Activated naive CD4-positive, alpha-beta T cell treated with anti-CD3 and anti-CD28 coated beads for 36 hours (primary cell): ENCODE measurements at regions not wholly inside any gene's neighbourhood (a gene's known extent, or its start where the extent isn't known, plus 50 kb on each side); places are given as distances from the start of the nearest gene placed in this dataset.
"Not testable (repeated sequence)": the region's sequence is repeated elsewhere in the genome, so short reads cannot be mapped to it uniquely, and the experiment has no call there.

Source experiments
- CTCF ChIA-PET: fragments of 350-600 bp; sonication (Branson Sonifier 250); formaldehyde crosslinking; loops from one replicate; lab custom pipeline; 2021; ENCODE audit warnings: antibody characterized with exemption; lab: Charles Lee
- DNase-seq: peaks from one replicate; pipeline ENCODE4 v3.0.0-alpha.2; 2020
- H3K27ac Mint-ChIP-seq: one replicate; pipeline ENCODE4 v1.8.0; 2021; ENCODE audit warnings: mild to moderate bottlenecking, mixed read lengths
- H3K27me3 Mint-ChIP-seq: one replicate; pipeline ENCODE4 v1.8.0; 2021; ENCODE audit warnings: low read depth, mixed read lengths
- H3K36me3 Mint-ChIP-seq: one replicate; pipeline ENCODE4 v1.8.0; 2021; ENCODE audit warnings: low read depth, mixed read lengths
- H3K4me1 Mint-ChIP-seq: one replicate; pipeline ENCODE4 v1.8.0; 2021; ENCODE audit warnings: low read depth, mixed read lengths
- H3K4me3 Mint-ChIP-seq: one replicate; pipeline ENCODE4 v1.8.0; 2021; ENCODE audit warnings: mild to moderate bottlenecking, moderate library complexity, mixed read lengths
- H3K9me3 Mint-ChIP-seq: one replicate; pipeline ENCODE4 v1.8.0; 2021; ENCODE audit warnings: mixed read lengths
- intact Hi-C: fragments of 100-400 bp; cut with micrococcal nuclease; formaldehyde crosslinking; loops from one replicate; pipeline ENCODE4 v1.15.1; 2023

DNA sequence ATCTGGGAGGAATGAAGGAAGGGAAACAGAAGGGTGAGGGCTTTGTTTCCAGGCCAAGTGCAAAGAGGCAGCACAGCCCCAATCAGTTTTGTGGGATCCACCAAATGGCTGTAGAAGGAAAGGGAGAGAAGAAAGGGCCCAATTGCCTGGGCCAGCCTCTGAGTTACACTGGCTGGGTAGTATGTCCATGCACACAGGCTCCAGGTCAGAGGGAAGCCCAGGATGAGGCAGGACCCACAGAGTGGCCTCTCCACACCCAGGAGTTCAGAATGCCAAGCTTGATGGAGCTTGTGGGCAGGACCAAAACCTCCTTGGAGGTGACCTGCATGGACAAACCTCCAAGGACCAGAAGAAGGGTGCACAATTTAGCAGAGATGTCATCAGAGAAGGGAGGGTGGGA, 178.2 kb upstream of the TSHZ3 start:
- CTCF ChIA-PET = no interaction called here

DNA sequence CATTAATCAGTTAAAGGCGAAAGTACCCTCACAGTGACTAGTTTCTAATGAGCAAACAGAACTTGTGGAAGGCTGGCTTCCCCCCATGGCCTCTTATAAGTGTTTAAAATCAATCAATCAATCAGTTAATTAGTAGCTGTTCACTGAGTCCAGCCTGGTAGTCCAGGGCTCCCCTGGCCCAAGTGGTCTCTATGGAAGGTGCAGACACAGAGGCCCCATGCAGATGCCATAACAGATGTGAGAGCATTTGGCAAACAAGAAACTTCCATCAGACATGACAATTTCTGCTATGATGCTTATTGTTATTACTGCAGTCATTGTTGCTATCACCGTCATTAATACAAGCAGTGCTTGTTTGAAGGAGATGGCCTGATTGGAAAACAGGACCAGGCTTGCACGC, 179.0 kb upstream of the TSHZ3 start:
- DNase-seq = no peak
- Mint-ChIP-seq H3K9me3 (peaks cover 15% of the 10 kb centered on the region), H3K4me1 (no peaks in the 10 kb centered on the region), H3K36me3 (no peaks in the 10 kb centered on the region), H3K4me3 (no peak overlapping the region), H3K27ac (no peak overlapping the region), H3K27me3 (peaks cover 11% of the 10 kb centered on the region)
- CTCF ChIA-PET = no interaction called here
- intact Hi-C loops = no loop called here

More for the DNA sequence above, 178.2 kb upstream of the TSHZ3 start:
- Mint-ChIP-seq H3K36me3 (no peaks in the 10 kb centered on the region), H3K4me1 (no peaks in the 10 kb centered on the region), H3K27me3 (peaks cover 7% of the 10 kb centered on the region), H3K27ac (no peak overlapping the region), H3K9me3 (peaks cover 15% of the 10 kb centered on the region), H3K4me3 (no peak overlapping the region)
- intact Hi-C loops = no loop called here
- no peak for DNase-seq

- H3K36me3 Mint-ChIP-seq = no peaks in the 10 kb centered on the region
- intact Hi-C loops = no loop called here
- no peak for DNase-seq
- no peaks in the 10 kb centered on the region for H3K4me1 Mint-ChIP-seq
- peaks cover 11% of the 10 kb centered on the region for H3K27me3 Mint-ChIP-seq
- no peak overlapping the region for H3K4me3 Mint-ChIP-seq
- CTCF ChIA-PET = no interaction called here
- H3K27ac Mint-ChIP-seq = no peak overlapping the region
- peaks cover 15% of the 10 kb centered on the region for H3K9me3 Mint-ChIP-seq
Observed at GRCh38 chr19:31529121-31529520, 179.9 kb upstream of the TSHZ3 start.

- CTCF ChIA-PET = no interaction called here
- Mint-ChIP-seq H3K27me3 (peaks cover 9% of the 10 kb centered on the region), H3K4me1 (no peaks in the 10 kb centered on the region), H3K9me3 (peaks cover 8% of the 10 kb centered on the region), H3K4me3 (no peak overlapping the region), H3K36me3 (no peaks in the 10 kb centered on the region), H3K27ac (no peak overlapping the region)
- intact Hi-C loops = no loop called here
- DNase-seq = no peak
Observed at GRCh38 chr19:31530781-31531180, 181.5 kb upstream of the TSHZ3 start.

GRCh38 chr19:31531326-31531725, 182.1 kb upstream of the TSHZ3 start:
- Mint-ChIP-seq H3K4me1 (no peaks in the 10 kb centered on the region), H3K36me3 (no peaks in the 10 kb centered on the region), H3K27me3 (peaks cover 9% of the 10 kb centered on the region), H3K4me3 (no peak overlapping the region), H3K9me3 (peaks cover 4% of the 10 kb centered on the region), H3K27ac (no peak overlapping the region)
- intact Hi-C loops = no loop called here
- DNase-seq = no peak
- CTCF ChIA-PET = no interaction called here

GRCh38 chr19:31532034-31532433, 182.8 kb upstream of the TSHZ3 start:
- CTCF ChIA-PET = no interaction called here
- Mint-ChIP-seq H3K36me3 (no peaks in the 10 kb centered on the region), H3K27ac (no peak overlapping the region), H3K4me3 (no peak overlapping the region), H3K27me3 (peaks cover 9% of the 10 kb centered on the region), H3K4me1 (no peaks in the 10 kb centered on the region), H3K9me3 (peaks cover 3% of the 10 kb centered on the region)
- intact Hi-C loops = no loop called here
- no peak for DNase-seq

DNA sequence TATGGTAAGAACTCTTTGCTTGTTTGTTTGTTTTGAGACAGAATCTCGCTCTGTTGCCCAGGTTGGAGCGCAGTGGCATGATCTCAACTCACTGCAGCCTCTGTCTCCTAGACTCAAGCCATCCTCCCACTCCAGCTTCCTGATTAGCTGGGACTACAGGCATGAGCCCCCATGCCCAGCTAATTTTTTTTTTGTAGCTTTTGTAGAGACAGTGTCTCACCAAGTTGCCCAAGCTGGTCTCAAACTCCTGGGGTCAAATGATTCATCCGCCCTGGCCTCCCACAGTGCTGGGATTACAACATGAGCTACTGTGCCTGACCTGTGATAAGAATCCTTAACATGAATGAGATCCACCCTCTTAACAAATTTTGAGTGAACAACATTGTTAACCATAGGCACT, 183.9 kb upstream of the TSHZ3 start:
- intact Hi-C loops = no loop called here
- H3K27ac Mint-ChIP-seq = no peak overlapping the region
- peaks cover 9% of the 10 kb centered on the region for H3K27me3 Mint-ChIP-seq
- H3K9me3 Mint-ChIP-seq = peaks cover 9% of the 10 kb centered on the region
- H3K4me1 Mint-ChIP-seq = no peaks in the 10 kb centered on the region
- DNase-seq = no peak
- H3K4me3 Mint-ChIP-seq = no peak overlapping the region
- no peaks in the 10 kb centered on the region for H3K36me3 Mint-ChIP-seq
- CTCF ChIA-PET = interaction anchor here (0.7 kb wide), 1 partner anchor 24 kb away, joined by 4 read pairs; no protein-coding TSS in a partner anchor

GRCh38 chr19:31534231-31534630, 185.0 kb upstream of the TSHZ3 start:
- H3K27me3 Mint-ChIP-seq = peaks cover 9% of the 10 kb centered on the region
- CTCF ChIA-PET = no interaction called here
- no peak overlapping the region for H3K4me3 Mint-ChIP-seq
- no peak for DNase-seq
- no peaks in the 10 kb centered on the region for H3K36me3 Mint-ChIP-seq
- H3K27ac Mint-ChIP-seq = no peak overlapping the region
- no peaks in the 10 kb centered on the region for H3K4me1 Mint-ChIP-seq
- intact Hi-C loops = no loop called here
- peaks cover 10% of the 10 kb centered on the region for H3K9me3 Mint-ChIP-seq

DNA sequence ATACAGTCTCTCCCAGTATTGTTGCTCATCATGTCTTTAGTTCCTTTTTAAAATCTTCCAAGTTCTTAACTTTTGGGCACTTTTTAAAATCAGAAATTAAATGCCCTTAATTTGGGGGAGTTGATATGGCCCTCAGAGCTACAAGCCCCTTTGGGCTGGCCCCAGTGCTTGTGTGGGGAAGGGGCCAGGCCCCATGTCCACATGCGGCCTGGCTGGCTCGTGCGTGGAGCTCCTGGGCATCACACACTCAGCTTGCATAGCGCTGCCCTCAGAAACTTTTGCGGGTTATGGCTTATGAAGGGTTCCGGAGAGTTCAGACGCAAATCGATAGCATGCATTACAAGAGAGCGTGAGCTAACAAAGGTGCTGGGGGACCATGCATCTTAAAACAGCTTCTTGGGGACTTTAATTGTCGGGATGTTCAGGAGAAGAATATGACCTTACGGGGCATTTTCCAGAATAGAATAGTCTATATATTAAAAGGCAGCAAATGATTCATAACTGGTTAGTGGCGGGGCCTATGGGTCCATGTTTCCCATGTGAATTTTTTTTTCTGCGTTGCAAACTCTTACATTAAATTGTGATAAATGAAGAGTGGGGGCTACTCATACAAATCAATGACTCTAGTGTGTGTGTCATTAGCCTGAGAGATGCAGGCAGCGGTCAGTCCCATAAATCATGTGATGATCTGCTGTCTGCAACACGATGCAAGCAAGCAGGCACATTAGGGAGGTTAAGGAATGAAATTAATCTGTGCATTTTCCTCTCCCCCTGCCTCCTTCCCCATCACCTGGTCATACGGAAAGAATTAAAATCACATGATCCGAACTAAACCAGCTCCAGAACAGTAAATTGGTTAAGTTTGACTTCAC, 185.8 kb upstream of the TSHZ3 start:
- intact Hi-C loops = no loop called here
- H3K27me3 Mint-ChIP-seq = peaks cover 9% of the 10 kb centered on the region
- no peak overlapping the region for H3K27ac Mint-ChIP-seq
- no peaks in the 10 kb centered on the region for H3K36me3 Mint-ChIP-seq
- peaks cover 10% of the 10 kb centered on the region for H3K9me3 Mint-ChIP-seq
- DNase-seq = no peak
- H3K4me1 Mint-ChIP-seq = no peaks in the 10 kb centered on the region
- H3K4me3 Mint-ChIP-seq = no peak overlapping the region
- CTCF ChIA-PET = no interaction called here

DNA sequence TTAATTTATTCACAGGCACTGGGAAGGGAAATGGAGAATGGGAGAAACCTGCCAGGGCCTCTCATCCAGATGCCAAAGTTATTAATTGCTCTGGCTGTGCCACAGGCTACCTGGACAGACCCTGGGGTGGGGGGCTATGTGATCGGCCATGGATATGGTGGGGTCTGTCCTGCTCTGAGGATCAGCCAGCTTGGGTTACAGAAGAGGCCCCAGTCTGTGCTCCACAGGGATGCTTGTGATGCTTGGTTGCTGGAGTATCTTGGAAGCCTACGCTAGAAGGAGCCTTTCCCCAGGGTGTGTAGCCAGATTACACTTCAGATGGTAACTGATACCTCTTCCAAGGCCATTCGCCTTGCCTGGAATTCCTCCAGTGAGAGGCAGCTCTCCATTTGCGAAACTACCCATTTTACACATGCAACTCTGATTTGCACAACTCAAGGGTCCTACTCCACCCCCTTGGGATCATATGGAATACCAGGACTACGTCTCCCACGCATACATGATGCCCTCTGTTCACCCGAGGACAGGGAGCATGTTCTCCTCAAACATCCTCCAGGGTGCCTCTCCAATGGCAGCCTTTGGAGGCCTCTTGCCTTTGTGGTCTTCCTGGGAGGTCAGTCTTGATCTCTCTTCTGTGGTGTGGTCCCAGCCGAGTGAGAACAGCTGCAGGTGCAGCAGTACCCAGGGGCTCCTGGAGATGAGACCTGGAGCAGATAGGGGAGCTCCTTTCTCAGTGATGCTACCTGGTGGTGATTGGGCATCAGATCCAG, 186.6 kb upstream of the TSHZ3 start:
- H3K27me3 Mint-ChIP-seq = peaks cover 9% of the 10 kb centered on the region
- no peaks in the 10 kb centered on the region for H3K36me3 Mint-ChIP-seq
- no peak overlapping the region for H3K27ac Mint-ChIP-seq
- no peak for DNase-seq
- H3K9me3 Mint-ChIP-seq = peaks cover 10% of the 10 kb centered on the region
- CTCF ChIA-PET = no interaction called here
- intact Hi-C loops = no loop called here
- no peak overlapping the region for H3K4me3 Mint-ChIP-seq
- no peaks in the 10 kb centered on the region for H3K4me1 Mint-ChIP-seq

DNA sequence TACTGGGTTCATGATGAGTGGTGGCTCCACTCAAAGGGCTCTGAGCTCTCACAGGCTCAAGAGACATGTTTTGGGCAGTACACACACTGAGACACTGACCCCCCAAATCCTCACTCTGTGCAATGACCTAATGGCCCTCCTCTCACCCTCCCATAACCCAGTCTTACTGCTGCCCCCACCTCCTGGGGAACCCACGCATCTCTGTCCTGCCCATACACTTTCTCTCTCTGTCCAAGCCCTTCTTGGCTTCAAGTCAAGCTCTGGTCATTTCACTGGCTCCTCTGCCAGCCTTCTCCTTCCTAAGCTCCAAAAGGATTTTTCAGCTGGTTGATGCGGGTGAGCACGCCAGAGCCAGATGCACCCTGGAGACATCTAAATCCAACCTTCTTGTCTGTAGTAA, 187.9 kb upstream of the TSHZ3 start:
- Mint-ChIP-seq H3K27me3 (peaks cover 10% of the 10 kb centered on the region), H3K4me3 (no peak overlapping the region), H3K36me3 (no peaks in the 10 kb centered on the region), H3K4me1 (no peaks in the 10 kb centered on the region), H3K9me3 (peaks cover 10% of the 10 kb centered on the region), H3K27ac (no peak overlapping the region)
- intact Hi-C loops = no loop called here
- DNase-seq = no peak
- CTCF ChIA-PET = no interaction called here

DNA sequence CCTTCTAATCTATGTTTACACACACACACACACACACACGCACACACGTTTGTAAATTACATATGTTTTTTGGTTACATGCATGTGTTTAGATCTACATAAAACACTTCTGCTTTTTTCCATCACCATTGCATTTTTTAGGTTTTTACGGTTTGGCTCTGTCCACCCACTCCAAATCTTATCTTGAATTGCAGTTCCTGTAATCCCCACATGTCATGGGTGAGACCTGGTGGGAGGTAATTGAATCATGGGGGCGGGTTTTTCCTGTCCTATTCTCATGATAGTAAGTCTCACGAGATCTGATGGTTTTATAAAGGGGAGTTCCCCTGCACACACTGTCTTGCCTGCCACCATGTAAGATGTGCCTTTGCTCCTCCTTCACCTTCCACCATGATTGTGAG, 188.7 kb upstream of the TSHZ3 start:
- H3K27ac Mint-ChIP-seq, H3K27me3 Mint-ChIP-seq, H3K4me1 Mint-ChIP-seq, intact Hi-C loops, DNase-seq, H3K36me3 Mint-ChIP-seq, CTCF ChIA-PET, H3K4me3 Mint-ChIP-seq: not testable (repeated sequence)
- H3K9me3 Mint-ChIP-seq = peaks cover 10% of the 10 kb centered on the region

DNA sequence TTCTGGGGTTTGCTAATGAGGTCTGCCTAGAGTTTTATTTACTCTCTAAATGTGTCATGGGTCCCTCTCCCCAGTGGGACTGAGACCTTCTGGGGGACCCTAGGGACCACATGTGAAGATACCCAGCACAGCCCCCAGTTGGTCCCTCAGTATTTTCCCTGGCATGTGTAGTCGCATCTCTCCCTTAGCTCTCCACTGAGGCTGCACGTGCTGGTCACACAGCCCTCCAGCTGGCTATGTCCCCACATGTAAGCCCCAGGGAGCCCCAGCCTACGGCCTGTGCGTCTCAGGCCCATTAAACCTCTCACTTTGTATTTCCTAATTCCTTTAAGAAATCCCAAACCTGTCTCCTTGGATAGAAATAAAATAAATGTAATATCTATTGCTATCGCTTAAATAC, 189.6 kb upstream of the TSHZ3 start:
- CTCF ChIA-PET = no interaction called here
- no peaks in the 10 kb centered on the region for H3K4me1 Mint-ChIP-seq
- no peak for DNase-seq
- peaks cover 6% of the 10 kb centered on the region for H3K27me3 Mint-ChIP-seq
- peaks cover 10% of the 10 kb centered on the region for H3K9me3 Mint-ChIP-seq
- no peak overlapping the region for H3K4me3 Mint-ChIP-seq
- no peak overlapping the region for H3K27ac Mint-ChIP-seq
- intact Hi-C loops = no loop called here
- H3K36me3 Mint-ChIP-seq = no peaks in the 10 kb centered on the region
